ENCODE measurements at regions not wholly inside any gene's neighbourhood (a gene's known extent, or its start where the extent isn't known, plus 50 kb on each side); places are given as distances from the start of the nearest gene placed in this dataset.
"Not testable (repeated sequence)": the region's sequence is repeated elsewhere in the genome, so short reads cannot be mapped to it uniquely, and the experiment has no call there.

DNA sequence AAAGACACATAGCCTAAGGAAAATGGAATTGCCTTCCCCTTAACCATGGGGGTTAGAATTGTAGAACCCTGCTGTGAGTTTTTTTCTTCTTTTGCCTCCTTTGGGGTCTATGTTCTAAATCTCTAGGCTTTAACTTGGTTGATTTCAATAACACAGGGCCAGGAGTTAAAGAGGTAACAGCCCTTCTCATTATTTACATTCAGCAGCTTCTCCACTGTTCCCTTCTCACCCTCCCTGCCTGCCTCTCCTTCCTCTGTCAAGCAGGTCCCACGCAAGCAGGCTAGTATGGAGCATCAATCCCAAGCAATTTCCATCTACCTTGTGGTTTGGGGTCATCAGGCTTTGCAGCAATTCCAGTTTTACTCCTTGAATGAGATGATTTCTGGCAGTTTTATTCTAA lies 236.1 kb upstream of the G2E3 start:
- no peak for DNase-seq

DNA sequence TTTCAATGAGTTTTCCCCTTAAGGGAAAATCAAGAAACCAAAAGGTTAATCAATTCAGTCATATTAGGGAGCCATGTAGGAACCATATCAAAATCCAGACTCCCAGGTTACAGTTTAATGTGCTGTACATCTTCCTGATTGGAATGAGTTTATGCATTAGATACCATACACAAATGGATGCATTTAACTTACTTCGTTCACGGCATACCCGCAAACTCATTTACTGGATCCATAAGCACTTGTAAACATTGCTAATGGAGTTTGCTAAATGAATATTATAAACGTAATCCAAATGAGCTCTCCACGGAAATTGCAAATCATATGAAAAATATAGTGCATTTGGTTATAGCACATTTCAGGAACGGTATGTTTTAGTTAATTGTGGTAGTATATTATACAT lies 228.9 kb upstream of the G2E3 start:
- DNase-seq, result no peak

DNA sequence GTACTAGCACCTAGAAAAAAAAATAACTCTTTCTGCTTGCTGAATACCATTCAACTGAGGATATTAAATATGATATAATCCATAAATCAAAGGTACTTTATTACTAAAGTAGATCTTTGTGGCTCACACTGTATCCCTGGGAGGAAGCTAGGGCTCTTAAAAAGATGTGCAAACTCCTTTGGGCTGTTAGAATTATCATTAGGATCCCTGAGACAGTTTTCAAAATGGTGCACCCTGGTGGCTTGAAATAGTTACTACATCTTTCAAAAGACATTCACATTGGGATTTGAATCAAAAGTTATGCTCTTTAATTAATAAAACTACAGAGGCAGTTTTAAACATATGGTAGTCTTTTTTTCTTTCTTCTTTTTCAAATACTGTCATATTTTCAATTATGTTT lies 228.5 kb upstream of the G2E3 start:
- no peak for DNase-seq

DNA sequence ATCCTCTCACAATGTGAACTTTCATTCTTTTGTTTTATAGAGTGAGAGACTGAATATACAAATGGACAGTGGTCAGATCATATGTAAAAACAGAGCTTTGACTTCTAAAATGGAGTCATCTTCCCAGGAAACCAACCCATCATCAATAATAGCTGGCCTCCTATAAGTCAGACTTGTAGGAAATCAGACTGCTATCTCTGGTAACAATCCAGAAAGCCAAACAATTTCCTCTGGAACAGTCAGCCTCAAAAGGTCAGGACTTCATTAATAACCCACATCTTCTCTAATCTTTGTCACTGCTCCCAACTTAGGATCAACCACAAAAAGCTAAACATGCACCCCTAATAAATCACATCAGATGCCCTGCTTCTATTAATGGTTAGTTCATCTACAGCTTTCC lies 227.9 kb upstream of the G2E3 start:
- DNase-seq, result no peak

DNA sequence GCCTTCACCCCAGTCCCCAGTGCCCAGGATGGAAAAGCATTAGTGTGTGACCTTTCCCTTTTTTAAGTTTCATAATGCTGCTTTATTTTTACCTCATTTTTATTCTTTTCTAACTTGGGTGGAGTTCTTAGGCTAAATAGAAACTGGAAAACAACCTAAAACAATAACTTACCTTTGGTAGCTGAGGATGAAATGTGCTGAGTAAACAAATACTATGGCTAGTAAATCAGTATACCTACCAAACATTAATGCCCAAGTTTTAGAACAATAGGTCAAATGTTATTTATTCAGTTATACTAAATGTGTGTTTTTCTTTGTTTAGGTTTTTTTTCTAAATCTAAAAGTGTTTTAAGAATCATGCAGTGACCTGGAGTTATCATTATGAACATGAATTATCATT lies 226.6 kb upstream of the G2E3 start:
- DNase-seq, result no peak

DNA sequence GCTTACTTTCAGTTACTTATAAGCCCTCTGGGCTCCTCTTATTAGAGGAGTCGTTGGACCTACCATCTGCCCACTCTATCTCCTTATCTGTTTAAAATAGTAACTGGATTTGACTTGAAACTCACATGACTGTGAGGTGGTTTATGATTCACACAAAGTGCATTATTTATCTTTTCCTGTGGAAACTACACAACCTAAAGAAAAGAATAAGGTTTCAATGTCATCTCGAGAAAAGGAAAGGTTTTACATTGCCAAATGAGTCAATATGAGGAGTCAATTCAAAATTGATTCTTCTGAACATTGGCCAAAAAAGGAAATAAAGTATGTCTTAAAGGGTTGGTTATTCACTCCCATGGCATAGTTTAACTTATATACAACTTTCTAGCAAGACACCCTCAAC lies 225.0 kb upstream of the G2E3 start:
- no peak for DNase-seq

DNA sequence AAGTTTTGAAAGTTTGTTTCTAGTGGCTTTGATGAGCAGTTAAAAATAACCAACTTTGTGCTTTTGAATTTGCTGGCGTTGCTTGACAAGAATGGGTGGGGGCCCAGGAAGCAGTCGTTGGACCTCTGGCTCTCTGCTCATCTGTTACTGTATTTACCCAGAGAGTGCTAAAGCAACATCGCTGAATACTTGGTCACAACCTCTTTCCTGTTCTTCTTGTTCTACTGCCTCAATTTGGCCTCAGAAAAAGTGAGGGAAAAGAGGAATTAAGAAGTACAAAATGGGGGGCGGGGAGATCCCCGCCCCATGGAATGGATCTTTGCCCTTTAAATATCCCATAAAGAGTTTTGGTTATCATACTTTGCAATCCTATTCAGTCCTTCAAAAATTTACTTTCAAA lies 221.5 kb upstream of the G2E3 start:
- DNase-seq, result no peak

DNA sequence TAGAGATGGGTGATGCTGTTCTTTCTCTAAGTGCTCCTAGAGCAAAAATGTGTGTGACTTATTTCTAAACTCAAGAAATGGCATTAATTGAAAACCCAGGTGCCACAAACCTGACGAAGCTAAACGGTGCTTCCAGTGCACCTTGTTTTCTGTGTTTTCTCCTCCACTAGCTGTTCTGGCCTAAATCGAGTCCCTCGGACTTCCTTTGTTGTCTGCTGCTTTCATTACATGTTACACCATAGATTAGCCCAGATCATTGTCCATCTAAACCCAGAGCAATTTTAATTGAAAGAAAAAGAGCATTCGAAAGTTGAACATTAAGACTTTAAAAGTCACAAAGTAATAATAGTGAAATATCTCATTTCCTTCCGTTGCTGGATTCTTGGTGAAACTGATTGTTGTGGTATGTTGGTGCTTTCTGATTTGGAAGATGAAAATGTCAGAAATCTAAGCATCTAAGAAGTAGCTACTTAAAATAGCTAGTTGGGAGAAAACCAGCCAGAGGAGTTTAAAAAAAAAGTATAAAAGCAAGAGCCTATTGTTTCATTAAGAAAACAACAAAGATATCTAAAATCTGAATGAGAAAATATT lies 219.6 kb upstream of the G2E3 start:
- DNase-seq, result no peak

DNA sequence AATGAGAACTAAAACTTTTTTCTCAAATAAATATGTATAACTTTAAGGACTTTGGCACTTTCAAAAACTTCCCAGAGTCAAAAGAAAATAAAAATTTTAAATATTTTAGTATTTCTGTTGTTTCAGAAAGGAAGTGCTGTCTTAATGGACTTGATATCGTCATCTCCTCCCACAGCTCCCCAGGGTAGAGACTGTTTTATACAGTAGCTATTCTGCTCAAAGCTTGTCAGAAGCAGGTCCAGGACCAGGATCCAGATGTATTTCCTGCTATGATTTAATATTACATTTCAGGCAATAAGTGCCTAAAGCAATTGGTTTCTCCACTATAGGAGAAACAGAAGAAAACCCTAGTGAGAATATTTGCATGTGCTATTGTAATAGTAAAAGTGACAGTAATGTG lies 218.5 kb upstream of the G2E3 start:
- DNase-seq, result no peak

DNA sequence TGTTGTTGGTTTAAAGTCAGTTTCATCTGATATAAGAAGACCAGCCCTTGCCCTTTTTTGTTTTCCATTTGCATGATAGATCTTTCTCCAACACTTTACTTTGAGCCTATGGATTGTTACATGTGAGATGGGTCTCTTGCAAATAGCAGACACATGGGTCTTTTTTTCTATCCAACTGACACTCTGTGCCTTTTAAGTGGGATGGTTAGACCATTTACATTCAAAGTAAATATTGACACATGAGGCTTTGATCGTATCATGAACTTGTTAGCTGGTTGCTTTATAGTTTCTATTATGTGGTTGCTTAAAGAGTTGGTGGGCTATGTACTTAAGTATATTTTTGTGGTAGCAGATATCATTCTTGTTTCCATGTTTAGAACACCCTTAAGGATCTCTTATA lies 213.4 kb upstream of the G2E3 start:
- DNase-seq, result no peak

DNA sequence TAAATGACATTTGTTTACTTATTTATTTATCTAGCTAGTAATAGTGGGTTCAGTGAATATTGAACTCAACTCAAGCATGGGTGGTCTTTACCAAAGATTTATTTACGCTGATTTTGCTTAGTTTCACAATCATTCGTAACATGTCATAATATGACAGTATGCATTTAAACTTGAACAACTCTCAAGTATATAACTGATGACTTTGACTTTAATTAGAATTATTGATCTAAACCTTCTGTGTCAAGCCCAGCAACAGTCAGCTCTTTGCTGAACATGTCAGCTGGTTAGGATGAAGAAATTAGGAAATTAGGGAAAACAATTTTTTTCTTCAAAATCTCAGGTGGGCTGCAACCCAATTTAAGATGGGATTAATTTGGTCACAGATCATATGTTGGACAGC lies 210.5 kb upstream of the G2E3 start:
- DNase-seq, result no peak

DNA sequence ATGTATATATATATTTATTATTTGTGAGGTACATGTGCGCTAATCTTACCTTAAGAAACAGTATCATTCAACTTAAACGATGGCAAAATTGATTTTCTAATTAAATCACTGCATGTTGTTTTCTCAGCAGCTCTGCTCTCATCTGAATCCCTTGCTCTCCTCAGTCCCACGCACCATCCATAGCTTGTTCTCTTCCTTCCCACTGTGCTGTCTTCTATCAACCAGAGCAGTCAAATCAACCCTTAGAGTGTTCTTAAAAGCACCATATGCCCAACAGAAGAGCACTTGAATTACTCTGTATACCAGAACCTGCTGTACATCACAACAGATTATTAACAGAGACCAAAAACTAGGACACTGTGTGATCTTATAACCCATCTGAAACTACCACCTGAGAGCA lies 209.4 kb upstream of the G2E3 start:
- peak; percentile 31 for DNase-seq

DNA sequence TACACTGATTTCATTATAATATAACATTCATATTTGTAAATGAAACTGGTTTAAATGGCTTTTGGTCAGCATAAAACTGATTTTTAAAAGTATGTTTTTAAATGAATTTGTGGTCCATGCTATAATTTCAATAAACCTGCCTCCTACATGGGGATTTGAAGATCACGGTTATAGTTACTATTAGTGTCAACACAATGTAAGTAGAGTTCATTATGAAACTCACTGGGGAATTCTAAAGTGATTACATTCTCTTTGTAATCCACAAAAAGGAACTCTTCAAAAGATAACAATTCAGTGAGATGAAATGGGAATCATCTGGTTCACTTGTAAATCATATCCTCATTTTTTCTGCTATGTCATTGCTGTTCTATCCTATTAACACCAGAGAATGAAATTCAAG lies 204.5 kb upstream of the G2E3 start:
- DNase-seq, result no peak

DNA sequence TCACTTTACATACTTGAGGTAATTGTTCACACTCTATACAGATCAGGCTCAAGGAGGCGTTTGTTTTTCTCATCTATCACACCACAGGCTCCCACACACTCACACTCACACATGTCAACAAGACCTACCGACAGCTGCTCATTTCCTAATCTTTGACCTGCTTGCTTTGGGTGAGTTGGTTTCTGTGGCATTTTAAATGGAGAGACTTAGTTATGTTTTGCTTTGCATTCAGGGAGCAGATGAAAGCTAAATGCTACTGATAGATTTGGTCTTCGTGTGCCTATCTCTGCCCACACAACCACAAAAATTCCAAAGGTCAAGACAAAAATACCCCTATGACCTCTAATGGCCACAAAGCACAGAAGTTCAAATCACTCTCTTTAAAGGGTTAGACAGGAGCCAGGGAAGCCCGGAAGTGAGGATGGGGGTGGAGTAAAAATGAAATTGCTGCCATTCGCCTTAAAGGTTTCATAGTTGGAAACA lies 203.5 kb upstream of the G2E3 start:
- no peak for DNase-seq

DNA sequence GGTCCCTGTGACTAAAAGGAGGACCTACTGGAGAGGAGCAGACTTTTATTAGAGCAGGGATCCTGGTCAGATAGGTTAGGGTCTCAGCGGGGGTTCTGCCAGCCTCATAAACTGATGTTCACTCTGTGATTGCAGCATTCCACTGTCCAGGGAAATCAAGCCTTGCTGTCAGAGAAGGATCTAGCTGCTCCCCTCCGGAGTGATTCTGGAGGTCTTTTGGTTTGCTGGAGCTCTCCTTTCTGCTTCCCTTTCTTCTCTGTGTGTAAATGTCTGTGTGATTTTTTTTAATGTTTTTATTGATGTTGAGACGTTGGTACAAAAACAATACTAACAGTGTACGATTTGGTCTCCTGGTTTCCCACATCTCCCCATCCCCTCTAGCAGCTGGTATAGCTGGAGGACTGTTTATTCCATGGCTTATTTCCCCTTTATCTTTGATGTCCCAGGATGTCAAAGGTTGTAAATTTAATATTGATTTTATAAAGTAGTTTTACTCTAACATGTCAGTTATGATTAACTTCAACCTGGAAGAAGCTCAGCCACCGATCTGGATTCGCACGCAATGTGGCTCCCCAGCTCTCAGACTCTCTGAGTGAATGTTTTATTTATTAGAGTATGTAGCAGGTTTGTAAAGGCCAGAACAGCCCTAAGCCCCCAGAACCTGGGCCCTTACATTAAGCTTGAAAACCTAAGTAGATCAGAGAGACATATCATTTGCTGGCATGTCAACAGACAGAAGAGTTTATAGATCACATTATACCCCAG lies 202.3 kb upstream of the G2E3 start:
- no peak for DNase-seq

DNA sequence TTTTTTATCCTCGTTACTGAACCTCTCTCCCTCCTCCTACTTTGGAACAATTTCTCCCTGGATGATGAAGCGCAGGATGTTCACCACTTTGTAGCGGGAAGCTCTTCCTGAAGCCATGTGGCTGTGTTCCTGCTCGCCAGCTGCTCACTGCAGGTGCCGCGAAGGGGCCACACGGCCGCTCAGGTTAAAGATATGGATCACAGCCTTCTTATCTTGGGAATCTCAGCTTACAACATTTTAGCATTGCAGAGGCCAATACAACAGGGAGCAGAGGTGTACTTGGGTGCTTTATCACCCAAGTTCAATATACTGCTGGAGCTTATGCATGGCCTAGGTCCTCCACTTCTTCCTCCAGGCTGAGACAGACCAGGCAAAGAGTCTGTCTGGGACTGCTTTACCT lies 201.2 kb upstream of the G2E3 start:
- DNase-seq, result no peak

DNA sequence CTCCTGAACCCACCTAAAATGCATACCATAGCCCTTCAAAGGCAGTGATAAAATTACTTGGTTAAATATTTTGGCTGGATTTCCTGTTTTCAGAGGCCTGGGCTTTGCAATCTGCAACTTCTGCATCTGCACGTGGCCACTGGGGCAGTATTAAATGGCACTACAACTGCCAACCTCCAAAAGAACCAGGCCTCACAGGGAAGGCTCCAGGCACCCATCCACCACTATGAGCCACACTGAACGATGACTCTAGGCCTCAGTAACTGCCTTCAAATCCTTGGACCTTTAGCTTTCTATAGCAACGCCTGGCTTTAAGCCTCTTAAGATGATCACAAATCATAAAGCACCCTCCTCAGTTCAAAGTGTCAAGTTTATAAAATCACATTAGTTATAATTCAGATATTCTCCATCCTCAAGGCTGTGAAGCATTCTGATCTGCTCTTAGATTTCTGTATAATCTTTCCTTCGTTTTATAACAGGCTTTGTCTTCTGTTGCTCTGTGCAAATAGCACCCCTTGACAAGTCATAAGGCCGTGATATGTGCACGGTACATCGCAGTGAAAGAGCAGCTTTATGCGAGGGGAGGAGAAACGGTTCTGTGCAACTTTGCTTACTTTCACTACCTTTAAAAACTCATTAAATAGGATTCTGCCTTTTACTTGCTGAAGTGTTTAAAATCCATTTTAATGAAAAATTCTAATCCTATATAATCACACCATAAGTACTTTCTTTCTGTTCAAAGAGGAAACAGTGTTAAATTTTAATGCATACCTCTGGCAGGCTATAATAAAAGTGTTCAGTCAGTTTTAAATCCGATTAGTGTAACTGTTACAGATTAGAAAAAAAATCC lies 196.4 kb upstream of the G2E3 start:
- DNase-seq, result no peak

DNA sequence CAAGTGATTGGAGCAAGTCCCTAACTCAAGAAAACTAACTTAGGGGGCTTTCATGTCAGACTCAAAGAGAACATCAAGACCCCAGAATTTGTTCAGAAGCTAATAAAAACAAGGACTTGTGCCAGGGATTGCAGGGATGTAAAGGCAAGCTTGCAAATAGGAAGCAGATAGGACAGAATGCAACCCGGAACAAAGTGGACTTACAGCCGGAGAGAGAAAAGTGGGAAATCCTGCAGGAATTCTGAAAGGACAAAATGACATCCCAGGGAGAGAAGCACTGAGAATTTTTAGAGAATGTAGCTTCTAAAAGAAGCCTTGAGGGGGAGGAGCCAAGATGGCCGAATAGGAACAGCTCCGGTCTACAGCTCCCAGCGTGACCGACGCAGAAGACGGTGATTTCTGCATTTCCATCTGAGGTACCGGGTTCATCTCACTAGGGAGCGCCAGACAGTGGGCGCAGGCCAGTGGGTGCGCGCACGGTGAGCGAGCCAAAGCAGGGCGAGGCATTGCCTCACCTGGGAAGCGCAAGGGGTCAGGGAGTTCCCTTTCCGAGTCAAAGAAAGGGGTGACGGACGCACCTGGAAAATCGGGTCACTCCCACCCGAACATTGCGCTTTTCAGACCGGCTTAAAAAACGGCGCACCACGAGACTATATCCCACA lies 195.6 kb upstream of the G2E3 start:
- DNase-seq, result not testable (repeated sequence)

DNA sequence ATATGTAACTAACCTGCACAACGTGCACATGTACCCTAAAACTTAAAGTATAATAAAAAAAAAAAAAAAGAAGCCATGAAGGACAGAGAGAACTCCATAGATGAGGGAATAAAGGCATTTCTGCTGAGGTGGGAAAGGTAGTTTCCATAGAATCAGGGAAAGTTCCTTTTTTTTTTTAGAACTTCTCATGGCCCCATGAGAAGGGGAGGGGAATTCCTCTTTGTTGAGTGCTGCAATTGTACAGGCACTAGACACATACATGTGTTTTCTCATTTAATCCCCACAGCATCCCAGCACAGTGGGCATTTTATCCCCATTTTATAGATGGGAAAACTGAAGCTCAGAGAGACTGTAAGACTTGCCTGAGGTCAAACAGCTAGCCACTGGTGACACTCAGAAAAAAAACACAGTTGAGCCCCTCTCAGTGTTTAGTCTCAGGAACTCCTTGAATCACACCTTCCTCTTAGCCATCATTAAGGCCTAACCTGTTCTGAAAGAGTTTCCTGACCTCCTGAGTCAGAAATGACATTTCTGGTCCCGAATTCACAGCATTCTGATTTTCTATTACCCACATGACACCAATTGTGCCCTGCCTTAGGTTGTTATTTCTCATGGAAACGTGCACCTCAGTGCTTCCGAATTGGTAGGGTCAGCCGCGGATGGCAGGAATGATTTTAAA lies 189.3 kb upstream of the G2E3 start:
- no peak for DNase-seq

DNA sequence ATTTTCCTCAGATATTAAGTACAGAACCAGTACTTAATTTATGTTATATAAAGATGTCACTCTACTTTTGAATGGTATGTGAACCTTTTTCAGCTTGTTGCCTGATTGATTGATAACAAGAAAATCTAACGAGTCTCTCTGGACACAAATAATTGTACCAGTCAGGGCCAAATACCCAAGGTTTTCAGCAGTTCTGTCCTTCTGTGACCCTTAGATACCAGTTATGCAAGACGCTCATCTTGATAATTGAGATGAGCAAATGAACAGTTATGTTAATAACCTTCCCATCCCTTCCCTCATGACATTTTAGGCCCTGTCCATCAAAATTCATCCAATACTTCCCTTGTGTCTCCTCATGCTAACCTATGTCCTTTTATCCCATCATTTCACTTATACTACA lies 185.9 kb upstream of the G2E3 start:
- no peak for DNase-seq

DNA sequence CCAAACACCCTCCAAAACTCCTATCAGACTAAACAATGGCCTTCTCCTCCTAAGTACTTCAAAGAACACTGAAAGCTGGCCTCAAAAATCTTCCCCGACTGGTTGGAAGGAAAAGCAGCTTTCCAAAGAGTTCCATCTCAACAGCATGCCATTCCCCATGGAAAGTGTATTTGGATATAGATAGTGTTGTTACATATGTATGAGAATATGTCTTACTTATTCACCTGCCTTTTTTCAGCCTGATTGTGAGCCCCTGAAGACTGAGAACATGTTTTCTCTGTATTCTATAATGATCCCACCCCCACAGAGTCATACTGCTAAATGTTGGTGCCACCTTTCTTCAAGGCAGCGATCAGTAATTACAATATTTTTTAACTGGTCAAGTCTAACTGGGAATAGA lies 185.4 kb upstream of the G2E3 start:
- DNase-seq, result no peak

DNA sequence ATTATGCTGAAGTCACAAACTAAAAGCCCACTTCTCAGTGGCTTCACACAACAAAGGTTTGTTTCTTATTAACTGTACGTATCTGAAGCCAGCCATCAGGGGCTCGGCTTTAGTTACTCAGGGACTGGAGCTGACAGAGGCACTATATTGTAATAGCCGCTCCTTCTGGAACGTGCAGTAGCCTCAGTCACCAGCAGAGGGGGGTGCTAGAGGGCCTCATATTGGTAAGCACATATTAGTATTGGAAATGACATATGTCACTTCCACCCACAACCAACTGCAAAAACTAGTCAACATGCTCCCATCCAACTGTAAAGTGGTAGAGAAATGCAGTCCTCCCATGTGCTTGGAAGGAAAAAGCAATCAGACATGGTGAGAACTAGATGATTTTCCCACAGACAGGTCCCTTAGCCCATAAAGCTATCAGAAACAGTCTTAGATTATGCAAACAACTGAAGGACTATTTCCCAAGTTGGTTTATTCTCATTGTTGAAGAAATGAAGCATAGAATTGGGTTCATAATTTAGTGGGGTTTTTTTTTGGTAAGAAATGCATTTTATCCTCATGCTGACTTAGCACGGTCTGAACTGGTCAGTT lies 183.6 kb upstream of the G2E3 start:
- peak; percentile 69 for DNase-seq

Measured in NCI-H2227 treated with DMSO at 0.1 percent for 48 hours (cell line).